ENCODE measurements at regions not wholly inside any gene's neighbourhood (a gene's known extent, or its start where the extent isn't known, plus 50 kb on each side); places are given as distances from the start of the nearest gene placed in this dataset.

DNA sequence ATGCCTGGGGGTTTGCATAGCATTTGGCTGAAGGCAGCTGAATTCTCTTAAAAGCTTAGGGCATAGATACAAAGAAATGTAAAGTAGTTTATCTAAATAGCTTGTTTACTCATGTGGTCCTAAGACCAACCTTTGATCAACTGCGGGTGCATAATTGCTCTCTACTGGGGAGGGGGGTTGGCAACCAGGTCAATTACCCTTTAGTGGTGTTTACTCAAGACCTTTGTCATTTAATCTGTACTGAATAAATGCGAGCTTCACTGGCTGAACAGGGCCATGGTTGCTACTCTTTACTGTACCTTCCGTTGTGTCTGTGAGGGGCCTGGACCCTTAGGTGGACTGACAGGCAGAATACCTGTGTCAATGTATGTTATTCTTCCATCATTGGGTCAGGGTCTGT is 102.7 kb upstream of the FAM9C start:
- TF ChIP-seq, protein P1, sequence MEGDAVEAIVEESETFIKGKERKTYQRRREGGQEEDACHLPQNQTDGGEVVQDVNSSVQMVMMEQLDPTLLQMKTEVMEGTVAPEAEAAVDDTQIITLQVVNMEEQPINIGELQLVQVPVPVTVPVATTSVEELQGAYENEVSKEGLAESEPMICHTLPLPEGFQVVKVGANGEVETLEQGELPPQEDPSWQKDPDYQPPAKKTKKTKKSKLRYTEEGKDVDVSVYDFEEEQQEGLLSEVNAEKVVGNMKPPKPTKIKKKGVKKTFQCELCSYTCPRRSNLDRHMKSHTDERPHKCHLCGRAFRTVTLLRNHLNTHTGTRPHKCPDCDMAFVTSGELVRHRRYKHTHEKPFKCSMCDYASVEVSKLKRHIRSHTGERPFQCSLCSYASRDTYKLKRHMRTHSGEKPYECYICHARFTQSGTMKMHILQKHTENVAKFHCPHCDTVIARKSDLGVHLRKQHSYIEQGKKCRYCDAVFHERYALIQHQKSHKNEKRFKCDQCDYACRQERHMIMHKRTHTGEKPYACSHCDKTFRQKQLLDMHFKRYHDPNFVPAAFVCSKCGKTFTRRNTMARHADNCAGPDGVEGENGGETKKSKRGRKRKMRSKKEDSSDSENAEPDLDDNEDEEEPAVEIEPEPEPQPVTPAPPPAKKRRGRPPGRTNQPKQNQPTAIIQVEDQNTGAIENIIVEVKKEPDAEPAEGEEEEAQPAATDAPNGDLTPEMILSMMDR (IDR thresholded peaks at IDR 0.05) = no peak
- no peak for TF ChIP-seq EP300 (IDR thresholded peaks at IDR 0.05; ENCODE audit: low read depth)
- TF ChIP-seq POLR2A (IDR thresholded peaks at IDR 0.05) = no peak

Measured in transverse colon (tissue), 3 donors.